Bronchial epithelial cell (primary cell): ENCODE measurements at regions not wholly inside any gene's neighbourhood (a gene's known extent, or its start where the extent isn't known, plus 50 kb on each side); places are given as distances from the start of the nearest gene placed in this dataset.
"Not testable (repeated sequence)": the region's sequence is repeated elsewhere in the genome, so short reads cannot be mapped to it uniquely, and the experiment has no call there.

Source experiments
- DNase-seq: peaks from one replicate; pipeline ENCODE4 v3.0.0-alpha.2; 2010; ENCODE audit warnings: low read depth
- FAIRE-seq: peaks from 2 replicates; lab custom pipeline; 2011; peaks lifted over from hg19 to GRCh38; lab: Jason Lieb, UNC
- H3K27me3 ChIP-seq: 2 replicates; pipeline ENCODE4 v1.5.1; 2011; ENCODE audit warnings: low read length; ENCODE audit not compliant: control insufficient read depth, insufficient read depth
- H3K36me3 ChIP-seq: 2 replicates; pipeline ENCODE4 v1.5.1; 2011; ENCODE audit warnings: low read length; ENCODE audit not compliant: control insufficient read depth, insufficient read depth
- H3K4me3 ChIP-seq: 2 replicates; pipeline ENCODE4 v1.5.1; 2011; ENCODE audit warnings: mild to moderate bottlenecking, low read depth, low read length, control low read depth
- TF ChIP-seq, protein P1 (sequence below): IDR thresholded peaks from 2 replicates; pipeline ENCODE4 v1.5.1; 2011; ENCODE audit warnings: mild to moderate bottlenecking, moderate library complexity, low read length, control low read depth, inconsistent platforms; ENCODE audit not compliant: insufficient read depth, severe bottlenecking

GRCh38 chr14:71625891-71626701 lies 306.1 kb upstream of the RGS6 start:
- DNase-seq (no peak), FAIRE-seq (no peak)
- Histone ChIP-seq H3K36me3 (peaks cover 5% of the 10 kb centered on the region), H3K4me3 (no peak overlapping the region), H3K27me3 (no peaks in the 10 kb centered on the region)
- TF ChIP-seq, protein P1, sequence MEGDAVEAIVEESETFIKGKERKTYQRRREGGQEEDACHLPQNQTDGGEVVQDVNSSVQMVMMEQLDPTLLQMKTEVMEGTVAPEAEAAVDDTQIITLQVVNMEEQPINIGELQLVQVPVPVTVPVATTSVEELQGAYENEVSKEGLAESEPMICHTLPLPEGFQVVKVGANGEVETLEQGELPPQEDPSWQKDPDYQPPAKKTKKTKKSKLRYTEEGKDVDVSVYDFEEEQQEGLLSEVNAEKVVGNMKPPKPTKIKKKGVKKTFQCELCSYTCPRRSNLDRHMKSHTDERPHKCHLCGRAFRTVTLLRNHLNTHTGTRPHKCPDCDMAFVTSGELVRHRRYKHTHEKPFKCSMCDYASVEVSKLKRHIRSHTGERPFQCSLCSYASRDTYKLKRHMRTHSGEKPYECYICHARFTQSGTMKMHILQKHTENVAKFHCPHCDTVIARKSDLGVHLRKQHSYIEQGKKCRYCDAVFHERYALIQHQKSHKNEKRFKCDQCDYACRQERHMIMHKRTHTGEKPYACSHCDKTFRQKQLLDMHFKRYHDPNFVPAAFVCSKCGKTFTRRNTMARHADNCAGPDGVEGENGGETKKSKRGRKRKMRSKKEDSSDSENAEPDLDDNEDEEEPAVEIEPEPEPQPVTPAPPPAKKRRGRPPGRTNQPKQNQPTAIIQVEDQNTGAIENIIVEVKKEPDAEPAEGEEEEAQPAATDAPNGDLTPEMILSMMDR: no peak

DNA sequence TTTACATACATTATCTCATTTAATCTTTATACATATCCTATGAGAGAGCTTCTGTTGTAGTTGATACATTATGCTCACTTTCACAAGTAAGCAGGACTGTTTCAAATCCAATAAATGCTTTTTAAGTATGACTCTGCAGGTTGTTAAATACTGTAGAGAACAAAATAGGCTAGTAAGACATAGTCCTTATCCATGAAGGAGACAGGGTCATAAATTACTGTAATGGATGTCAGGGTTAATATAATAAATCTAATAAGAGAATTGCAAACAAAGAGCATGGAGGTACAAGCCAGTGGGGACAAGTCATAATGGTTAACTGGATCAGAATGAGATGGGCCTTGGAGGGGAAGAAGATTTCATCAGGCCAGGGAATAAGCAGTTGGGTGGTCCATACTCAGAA lies 303.8 kb upstream of the RGS6 start:
- FAIRE-seq: no peak
- H3K27me3 ChIP-seq: no peaks in the 10 kb centered on the region
- H3K4me3 ChIP-seq: no peak overlapping the region
- H3K36me3 ChIP-seq: peaks cover 5% of the 10 kb centered on the region
- DNase-seq: no peak
- TF ChIP-seq, protein P1: no peak

DNA sequence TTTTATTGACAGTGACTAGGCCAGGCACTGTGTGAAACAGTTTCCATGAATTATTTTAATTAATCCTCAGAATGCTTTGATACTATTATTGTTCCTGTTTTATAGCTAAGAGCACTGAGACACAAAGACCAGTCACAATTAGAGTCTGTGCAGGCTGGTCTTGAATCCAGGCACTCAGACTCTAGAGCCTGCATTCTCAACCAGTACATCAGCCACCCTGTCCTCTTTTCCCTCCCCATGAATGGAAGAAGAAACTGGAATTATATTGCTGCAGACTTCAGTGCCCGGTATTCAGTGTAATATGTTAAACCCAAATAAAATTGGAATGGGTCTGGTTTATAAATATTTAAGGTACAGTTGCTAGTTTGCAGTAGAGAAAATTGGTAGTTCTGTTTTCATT lies 303.0 kb upstream of the RGS6 start:
- no peak for FAIRE-seq
- no peak for DNase-seq
- TF ChIP-seq, protein P1: no peak
- Histone ChIP-seq H3K4me3 (no peak overlapping the region), H3K27me3 (no peaks in the 10 kb centered on the region), H3K36me3 (peaks cover 2% of the 10 kb centered on the region)

GRCh38 chr14:71629765-71630492 lies 302.3 kb upstream of the RGS6 start:
- FAIRE-seq: no peak
- peaks cover 2% of the 10 kb centered on the region for H3K36me3 ChIP-seq
- no peak for DNase-seq
- no peaks in the 10 kb centered on the region for H3K27me3 ChIP-seq
- H3K4me3 ChIP-seq: no peak overlapping the region
- TF ChIP-seq, protein P1: no peak

DNA sequence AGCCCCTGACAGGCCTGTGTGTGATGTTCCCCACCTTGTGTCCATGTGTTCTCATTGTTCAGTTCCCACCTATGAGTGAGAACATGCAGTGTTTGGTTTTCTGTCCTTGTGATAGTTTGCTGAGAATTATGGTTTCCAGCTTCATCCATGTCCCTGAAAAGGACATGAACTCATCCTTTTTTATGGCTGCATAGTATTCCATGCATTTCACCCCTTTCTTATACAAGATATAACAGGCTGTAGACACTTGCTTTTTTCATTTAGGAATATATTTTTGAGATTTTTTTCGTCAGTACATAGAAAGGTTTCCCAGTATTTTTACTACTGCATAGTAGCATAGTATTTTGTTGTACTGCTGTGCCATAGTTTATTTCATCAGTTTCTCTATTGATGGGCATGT lies 301.2 kb upstream of the RGS6 start:
- H3K27me3 ChIP-seq, H3K4me3 ChIP-seq, H3K36me3 ChIP-seq, DNase-seq, FAIRE-seq: not testable (repeated sequence)

DNA sequence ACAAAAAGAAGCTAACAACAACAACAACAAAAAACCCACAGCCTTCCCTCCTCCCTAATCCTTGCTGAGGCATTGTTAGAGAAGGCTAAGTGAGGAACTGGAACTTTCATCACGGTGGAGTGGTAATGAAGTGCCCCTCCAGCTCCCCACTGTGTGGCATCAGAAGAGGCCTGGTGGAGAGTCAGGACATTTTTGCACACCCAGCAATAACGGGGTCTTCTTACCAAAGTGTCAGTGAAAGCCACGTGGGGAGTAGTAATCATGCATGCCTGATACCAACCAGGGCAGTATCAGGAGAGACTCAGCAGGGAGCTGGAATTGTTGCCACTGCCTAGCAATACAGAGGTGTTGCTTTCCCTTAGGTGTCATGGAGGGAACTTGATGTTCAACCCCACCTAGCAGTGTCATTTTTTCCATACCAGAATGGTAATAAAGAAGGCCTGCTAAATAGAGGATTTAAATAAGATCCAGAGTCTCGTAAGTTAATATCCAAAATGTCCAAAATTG lies 299.7 kb upstream of the RGS6 start:
- Histone ChIP-seq H3K4me3 (no peak overlapping the region), H3K27me3 (no peaks in the 10 kb centered on the region), H3K36me3 (peaks cover 2% of the 10 kb centered on the region)
- TF ChIP-seq, protein P1: no peak
- FAIRE-seq (no peak), DNase-seq (no peak)
